HG03097 (cell line): ENCODE measurements at regions not wholly inside any gene's neighbourhood (a gene's known extent, or its start where the extent isn't known, plus 50 kb on each side); places are given as distances from the start of the nearest gene placed in this dataset.

Experiments
- ATAC-seq: cut with Tn5 transposase; IDR thresholded peaks from one replicate; pipeline ENCODE4 v1.9.1; 2021; ENCODE audit not compliant: unreplicated experiment, low FRiP score

GRCh38 chr18:56245866-56246580, 392.4 kb downstream of the TXNL1 start:
- ATAC-seq: no peak

- ATAC-seq: no peak
Observed at GRCh38 chr18:56240405-56240804, 398.0 kb downstream of the TXNL1 start.

GRCh38 chr18:56238576-56238975, 399.8 kb downstream of the TXNL1 start:
- no peak for ATAC-seq

- no peak for ATAC-seq
Observed at GRCh38 chr18:56235481-56236013, 402.8 kb downstream of the TXNL1 start.

GRCh38 chr18:56235071-56235470, 403.3 kb downstream of the TXNL1 start:
- no peak for ATAC-seq

GRCh38 chr18:56233595-56233994, 404.8 kb downstream of the TXNL1 start:
- no peak for ATAC-seq

GRCh38 chr18:56226025-56226424, 412.4 kb downstream of the TXNL1 start:
- ATAC-seq: no peak

GRCh38 chr18:56224669-56225561, 413.5 kb downstream of the TXNL1 start:
- ATAC-seq: no peak

- no peak for ATAC-seq
Observed at GRCh38 chr18:56221195-56222065, 417.0 kb downstream of the TXNL1 start.

- ATAC-seq: no peak
Observed at GRCh38 chr18:56217406-56217805, 421.0 kb downstream of the TXNL1 start.

GRCh38 chr18:56214706-56215105, 423.7 kb downstream of the TXNL1 start:
- no peak for ATAC-seq

- no peak for ATAC-seq
Observed at GRCh38 chr18:56210520-56210919, 427.9 kb downstream of the TXNL1 start.

- ATAC-seq: no peak
Observed at GRCh38 chr18:56207989-56208388, 430.4 kb downstream of the TXNL1 start.

GRCh38 chr18:56204052-56204451, 434.3 kb downstream of the TXNL1 start:
- no peak for ATAC-seq

GRCh38 chr18:56202678-56203077, 435.7 kb downstream of the TXNL1 start:
- ATAC-seq: no peak

GRCh38 chr18:56200381-56200911, 437.9 kb downstream of the TXNL1 start:
- ATAC-seq: no peak

- no peak for ATAC-seq
Observed at GRCh38 chr18:56199580-56200330, 438.6 kb downstream of the TXNL1 start.

GRCh38 chr18:56197241-56197859, 441.0 kb downstream of the TXNL1 start:
- ATAC-seq: no peak
